CD1c-positive myeloid dendritic cell (primary cell): ENCODE measurements at regions not wholly inside any gene's neighbourhood (a gene's known extent, or its start where the extent isn't known, plus 50 kb on each side); places are given as distances from the start of the nearest gene placed in this dataset.
"Not testable (repeated sequence)": the region's sequence is repeated elsewhere in the genome, so short reads cannot be mapped to it uniquely, and the experiment has no call there.

ENCODE experiments used
- DNase-seq: peaks from one replicate; pipeline ENCODE4 v3.0.0-alpha.2; 2016; ENCODE audit errors: extremely low spot score

DNA sequence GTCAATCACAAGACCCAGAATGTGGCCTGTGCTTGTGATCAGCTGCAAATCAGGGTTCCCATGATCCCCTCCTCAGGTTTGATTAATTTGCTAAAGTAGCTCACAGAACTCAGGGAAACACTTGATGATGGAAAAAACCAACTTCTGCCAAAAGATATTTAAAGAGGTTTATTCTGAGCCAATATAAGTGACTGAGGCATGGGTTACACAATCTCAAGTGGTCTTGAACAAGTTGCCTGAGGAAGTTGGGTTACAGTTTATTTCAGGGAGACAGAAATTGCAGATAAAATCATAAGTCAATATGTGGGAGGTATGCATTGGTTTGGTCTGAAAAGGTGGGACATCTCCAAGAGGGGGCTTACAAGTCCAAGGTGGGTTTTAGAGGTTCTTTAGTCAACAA is 243.1 kb downstream of the S1PR1 start:
- DNase-seq, result no peak

DNA sequence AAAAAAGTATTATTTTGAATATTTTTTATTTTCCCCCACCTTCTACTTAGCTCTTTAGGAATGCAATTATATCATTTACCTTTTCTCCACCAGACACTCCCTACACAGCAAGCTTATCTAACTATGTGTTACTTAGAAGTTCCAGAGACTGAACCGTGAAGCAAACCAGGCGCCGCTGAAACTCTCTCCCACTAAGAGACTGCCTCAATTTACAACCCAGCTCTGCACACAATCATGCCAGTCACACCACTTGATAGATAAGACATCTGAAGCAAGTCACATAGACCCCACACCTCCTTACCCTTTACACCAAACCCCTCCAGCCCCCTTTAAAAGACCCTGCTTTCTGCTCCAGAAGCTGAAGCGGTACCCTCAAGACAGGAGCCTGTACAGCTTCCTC is 245.5 kb downstream of the S1PR1 start:
- DNase-seq, result no peak

DNA sequence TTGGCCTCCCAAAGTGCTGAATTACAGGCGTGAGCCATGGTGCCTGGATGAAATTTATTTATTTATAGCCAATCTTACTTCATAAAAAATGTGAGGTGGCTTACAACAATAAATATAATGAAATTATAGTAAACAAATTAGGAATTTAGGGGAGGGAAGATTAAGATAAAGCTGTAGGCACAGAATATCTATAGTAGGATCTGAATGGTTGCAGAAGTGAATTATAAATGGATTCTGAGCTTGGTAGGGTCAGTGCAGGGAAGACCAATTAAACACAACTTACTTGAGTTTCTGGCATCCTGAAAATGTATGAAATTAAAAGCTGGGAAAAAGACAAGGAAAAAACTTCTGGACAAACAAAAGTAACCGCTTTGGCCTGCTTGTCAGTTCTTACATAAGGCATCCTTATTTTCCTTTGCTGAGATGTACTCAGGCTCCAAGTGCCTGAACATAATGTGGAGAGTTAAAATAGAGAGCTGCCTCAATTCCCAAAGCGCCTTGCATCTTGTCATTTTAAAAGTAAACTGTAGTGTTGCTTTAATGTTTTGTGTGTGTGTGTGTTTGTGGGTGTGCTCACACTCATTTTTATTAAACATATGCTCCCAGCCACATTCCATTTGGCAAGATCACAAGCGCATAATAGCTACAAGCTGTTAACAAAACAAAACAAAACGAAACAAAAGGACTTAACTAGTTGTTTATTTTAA is 247.3 kb downstream of the S1PR1 start:
- no peak for DNase-seq

DNA sequence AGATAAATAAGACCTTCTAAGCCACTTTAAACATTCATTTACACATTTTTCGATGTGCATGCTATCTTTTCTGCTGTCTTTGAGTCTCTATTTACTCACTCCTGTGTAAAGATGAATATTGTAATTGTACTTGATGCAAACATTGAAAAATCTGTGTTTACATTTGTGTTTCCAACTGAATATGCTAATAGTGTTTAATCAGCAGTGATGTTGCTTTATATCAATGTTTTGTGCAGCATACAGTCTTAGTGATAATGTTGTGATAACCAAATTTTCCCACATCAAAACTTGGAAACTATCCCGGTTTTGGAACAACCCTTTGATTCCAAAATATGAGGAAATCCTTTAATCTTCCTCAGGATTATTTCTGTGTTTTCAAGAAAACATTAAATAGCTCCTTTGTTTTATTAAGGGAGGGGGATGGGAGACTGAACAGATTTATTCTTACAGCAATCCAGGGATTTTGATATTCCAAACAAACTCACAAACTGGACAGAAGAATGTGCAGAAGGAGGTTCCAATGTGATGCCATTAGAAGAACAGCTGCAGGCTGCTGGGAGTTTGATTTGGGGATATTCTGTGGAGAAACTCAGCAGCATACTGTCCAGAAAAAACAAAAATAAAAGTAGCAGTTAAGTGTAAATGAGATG is 248.0 kb downstream of the S1PR1 start:
- DNase-seq, result no peak

DNA sequence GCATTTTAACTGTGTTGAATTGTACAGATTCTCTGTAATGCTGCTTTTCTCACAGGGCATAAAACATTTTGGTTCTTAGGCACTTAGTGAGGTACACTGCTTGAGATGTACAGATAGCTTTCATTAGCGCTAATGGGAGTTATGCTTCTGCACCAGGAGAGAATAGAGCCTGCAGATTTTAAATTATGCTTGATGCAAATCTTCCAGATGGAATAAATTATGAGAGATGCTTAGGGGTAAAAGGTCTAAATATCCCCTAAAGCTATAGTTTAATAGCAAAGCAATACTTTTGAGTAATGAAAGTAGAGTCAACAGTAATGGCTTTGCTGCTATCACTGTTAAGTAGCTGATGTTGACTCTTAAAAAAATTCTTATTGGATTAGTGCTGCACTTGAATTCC is 248.9 kb downstream of the S1PR1 start:
- no peak for DNase-seq

DNA sequence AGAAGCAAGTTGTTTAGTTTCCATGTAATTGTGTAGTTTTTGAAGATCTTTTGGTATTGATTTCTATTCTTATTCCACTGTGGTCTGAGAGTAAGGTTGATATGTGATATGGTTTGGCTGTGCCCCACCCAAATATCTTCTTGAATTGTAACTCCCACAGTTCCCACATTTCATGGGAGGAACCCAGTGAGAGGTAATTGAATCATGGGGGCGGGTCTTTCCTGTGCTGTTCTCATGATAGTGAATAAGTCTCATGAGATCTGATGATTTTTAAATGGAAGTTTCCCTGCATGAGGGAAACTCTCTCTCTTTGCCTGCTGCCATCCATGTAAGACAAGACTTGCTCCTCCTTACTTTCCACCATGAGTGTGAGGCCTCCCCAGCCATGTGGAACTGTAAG is 255.3 kb downstream of the S1PR1 start:
- not testable (repeated sequence) for DNase-seq

DNA sequence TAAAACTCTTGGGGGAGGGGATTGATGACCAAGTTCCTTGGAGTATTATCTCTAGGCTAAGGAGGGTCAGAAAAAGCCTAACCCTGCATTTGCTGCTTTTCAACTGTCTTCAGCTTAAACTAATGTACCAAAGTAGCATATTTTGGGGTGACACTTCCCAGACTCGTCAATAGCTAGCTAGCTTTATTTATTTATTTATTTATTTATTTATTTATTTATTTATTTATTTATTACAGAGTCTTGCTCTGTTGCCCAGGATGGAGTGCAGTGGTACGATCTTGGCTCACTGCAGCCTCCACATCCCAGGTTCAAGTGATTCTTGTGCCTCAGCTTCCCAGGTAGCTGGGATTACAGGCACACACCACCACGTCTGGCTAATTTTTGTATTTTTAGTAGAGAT is 257.1 kb downstream of the S1PR1 start:
- not testable (repeated sequence) for DNase-seq

DNA sequence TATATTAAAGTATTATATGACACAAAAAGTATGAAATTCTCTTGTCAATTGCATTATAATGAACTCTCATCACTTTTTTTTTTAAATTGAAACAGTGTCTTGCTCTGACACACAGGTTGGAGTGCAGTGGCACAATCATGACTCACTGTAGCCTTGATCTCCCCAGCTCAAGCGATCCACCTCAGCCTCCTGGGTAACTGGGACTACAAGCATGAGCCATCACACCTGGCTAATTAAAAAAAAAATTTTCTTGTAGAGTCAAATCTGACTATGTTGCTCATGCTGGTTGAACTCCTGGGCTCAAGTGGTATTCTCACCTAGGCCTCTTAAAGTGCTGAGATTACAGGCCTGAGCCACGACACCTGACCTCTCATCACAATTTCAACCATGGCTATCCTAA is 259.3 kb downstream of the S1PR1 start:
- DNase-seq, result no peak

DNA sequence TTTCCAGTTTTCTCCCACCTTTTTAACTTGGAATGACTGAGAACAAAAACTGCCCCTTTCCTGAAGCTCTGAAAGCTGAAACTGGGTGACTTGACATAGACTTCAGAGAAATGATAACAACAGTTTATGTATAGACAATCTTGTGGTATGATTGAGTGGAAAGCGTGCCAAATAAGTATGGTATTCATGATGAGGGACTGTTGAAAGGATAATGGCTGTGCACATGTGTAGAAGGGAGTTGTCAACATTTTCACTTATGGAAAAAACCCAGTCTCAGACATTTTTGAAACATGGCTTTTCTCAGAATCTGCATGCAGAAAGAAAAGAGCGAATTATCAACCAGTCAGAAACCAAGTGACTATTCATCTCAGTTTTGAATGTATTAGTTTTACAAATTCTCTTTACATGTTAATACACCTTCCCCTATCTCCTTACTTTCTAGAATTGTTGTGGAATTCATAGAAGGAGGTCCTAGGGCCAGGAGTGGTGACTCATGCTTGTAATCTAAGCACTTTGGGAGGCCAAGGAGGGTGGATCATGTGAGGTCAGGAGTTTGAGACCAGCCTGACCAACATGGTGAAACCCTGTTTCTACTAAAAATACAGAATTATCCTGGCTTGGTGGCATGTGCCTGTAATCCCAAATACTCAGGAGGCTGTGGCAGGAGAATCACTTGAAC is 261.2 kb downstream of the S1PR1 start:
- DNase-seq, result no peak

DNA sequence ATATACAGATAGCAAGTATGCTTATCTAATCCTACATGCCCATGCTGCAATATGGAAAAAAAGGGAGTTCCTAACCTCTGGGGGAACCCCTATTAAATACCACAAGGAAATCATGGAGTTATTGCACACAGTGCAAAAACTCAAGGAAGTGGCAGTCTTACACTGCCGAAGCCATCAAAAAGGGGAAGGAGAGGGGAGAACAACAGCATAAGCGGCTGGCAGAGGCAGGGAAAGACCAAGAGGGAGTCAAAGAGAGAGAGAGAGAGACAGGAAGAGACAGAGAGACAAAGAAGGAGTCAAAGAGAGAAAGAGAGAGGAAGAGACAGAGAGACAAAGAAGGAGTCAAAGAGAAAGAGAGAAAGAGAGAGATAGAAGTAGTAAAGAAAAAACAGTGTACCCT is 267.3 kb downstream of the S1PR1 start:
- not testable (repeated sequence) for DNase-seq

DNA sequence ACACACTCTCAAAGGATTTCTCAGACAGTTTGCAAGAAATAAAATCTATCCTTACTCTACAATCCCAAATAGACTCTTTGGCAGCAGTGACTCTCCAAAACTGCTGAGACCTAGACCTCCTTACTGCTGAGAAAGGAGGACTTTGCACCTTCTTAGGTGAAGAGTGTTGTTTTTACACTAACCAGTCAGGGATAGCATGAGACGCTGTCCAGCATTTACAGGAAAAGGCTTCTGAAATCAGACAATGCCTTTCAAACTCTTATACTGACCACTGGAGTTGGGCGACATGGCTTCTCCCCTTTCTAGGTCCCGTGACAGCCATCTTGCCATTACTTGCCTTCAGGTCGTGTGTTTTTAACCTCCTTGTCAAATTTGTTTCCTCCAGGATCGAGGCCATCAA is 268.4 kb downstream of the S1PR1 start:
- DNase-seq, result not testable (repeated sequence)

DNA sequence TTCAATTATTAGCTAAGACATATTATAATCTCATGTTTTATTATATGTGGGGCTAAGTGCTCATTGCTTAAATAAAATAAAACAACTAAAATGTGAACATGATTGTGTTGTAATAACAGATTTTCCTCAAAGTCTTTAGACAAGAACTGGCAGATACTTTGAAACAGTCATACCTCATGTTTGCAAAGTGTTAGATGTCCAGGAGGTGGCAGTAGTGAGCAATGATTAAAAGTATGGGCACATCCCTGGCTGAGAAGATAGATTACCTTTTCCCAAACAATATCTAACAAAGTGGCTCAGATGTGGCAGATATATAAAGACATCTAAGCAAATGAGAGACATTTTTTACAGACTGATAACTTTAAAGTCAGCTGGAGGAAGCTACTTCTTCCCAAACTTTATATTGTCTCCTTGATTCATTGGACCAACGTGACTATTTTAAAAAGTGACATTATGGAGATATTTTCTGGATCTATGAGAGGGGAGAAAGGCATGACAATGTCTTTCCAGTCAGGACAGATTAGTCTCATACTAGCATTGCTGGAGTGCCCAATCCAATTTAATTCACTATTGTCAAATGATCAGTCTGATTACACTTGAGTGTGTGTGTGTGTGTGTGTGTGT is 269.8 kb downstream of the S1PR1 start:
- peak; percentile 50 for DNase-seq

DNA sequence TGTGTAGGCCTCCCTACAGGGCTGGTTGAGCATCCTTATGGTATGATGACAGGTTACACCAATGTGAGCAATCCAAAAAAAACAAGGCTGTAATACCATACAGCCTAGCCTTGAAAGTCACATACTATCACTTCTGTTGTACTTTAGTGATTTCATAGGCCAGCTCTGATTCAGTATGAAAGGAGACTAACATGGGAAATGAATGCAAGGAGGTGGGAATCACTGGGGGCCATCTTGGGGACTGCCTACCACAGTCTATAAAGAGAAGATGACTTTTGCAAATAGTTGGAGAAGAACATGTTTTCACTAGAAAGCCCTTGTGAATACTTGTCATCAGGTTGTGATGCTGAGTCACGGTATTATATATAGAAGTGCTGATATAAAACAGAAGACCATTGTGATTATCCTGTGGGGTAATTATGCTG is 270.7 kb downstream of the S1PR1 start:
- DNase-seq, result no peak

DNA sequence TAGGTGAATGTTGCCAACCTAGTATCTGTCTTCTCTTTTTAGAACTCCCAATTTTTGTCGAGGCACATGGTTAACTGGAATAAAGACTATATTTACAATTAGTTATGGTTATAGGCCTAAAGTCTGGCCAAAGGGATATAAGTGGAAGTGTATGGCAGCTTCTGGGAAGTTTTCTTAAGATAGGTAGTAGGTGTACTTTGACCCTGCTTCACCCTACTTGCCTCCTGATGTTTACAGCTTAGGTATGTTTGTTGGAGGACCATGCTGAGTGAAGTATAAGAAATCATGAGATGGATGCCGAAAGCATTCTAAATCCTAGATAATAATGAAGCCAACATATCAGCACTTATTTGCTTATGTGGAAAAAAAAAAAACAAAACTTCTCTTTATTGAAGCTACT is 272.1 kb downstream of the S1PR1 start:
- DNase-seq, result no peak

DNA sequence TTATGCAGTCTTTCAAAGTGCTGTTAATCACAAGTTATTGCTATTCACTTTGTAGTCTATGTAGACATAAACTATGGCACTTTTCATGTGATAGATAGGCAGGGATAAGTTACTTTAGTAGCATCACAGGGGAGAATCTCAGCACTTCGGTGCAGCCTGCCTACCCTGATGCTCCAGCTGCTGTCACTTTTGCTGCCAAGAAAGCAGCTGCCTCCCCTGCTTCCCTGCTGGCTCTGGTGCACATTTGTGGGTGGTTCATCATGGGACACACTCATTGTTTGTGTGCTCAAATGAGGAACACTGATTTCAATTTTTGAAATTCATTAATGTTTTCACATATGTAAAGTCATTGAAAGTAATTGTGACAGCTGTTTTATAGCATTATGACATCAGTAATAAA is 272.6 kb downstream of the S1PR1 start:
- no peak for DNase-seq

DNA sequence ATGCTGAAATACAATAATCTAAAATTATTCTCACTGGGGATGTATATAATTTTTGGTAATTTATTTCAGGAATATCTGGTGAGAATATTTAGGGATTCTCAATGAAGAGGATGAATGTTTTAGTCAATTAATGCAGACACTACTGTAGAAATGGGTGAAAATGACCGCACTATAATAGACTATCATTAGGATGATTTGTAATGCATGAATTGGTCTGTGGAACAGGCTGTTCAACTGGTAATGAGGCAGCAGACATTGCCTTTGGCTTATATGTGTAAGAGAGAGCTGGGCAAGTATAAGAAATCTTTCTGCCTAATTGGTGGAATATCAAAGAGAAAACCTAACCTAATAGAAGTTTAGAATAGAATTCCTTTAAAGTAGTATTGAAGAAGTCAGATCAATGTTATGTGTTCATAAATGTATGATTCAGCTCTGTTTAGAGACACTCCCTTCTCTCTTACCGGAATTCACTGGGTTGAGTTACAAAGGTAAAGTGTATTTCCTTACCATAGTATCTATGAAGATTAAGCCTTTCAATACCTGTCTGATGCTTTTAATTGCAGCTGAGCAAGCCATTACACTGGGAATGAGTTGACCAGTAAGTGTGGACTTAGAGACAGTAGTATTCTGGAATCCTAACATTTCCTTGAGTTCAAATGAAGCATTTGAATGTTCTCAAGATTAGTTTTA is 274.5 kb downstream of the S1PR1 start:
- no peak for DNase-seq

DNA sequence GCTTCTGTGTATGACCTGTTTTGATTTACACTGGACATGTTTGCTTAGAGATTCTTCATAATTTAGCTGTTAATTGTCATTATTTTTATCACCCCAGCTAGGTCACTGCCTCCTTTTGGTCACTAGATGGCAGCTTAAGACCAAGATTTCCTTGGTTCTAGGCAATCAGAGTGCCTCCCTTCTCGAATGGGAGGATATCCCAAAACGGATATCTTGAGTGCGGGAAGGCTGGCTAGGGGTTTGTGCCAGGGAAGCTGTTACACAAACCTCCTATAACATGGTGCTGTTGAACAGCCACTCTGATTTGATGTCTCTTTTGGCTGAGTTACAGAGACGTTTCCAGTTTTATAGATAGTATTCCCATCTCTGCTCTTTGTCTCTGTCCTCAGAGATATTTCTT is 283.5 kb downstream of the S1PR1 start:
- DNase-seq, result peak; percentile 33

DNA sequence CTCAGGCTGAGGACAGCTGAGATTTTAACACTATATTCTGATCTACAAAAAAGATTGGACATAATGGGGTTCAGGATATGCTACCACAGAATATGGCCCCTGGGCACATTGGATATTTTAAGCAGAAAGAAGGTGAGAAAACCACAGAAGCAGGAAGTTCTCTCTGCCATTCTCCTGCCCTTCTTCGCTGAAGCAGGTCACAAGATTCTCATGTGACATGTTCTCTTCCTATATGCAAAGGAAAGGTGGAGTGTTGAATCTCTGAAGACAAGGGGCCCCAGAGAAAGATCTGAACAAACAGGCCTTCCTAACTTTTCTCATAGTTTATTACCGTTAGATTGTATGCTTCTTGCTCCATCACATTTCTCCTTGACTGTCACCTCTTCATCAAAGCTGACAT is 285.7 kb downstream of the S1PR1 start:
- no peak for DNase-seq

DNA sequence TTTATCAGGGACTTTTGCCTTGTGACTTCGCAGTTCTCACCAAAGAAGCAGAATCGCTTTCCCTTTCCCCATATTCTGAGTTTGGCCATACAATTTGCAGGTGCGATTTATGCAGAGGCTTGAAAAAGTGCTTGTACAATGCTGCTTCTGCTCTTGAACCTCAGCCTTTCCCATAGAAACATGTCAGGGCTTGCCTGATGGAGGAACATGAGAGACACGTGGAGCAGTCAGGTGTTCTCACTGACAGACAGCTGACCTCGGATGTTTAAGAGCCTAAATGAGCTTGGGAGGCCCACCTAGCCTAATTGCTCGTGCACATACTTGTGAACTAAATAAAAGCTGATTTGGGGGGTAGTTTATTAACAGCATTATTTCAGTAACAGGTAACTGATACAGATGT is 290.0 kb downstream of the S1PR1 start:
- no peak for DNase-seq

DNA sequence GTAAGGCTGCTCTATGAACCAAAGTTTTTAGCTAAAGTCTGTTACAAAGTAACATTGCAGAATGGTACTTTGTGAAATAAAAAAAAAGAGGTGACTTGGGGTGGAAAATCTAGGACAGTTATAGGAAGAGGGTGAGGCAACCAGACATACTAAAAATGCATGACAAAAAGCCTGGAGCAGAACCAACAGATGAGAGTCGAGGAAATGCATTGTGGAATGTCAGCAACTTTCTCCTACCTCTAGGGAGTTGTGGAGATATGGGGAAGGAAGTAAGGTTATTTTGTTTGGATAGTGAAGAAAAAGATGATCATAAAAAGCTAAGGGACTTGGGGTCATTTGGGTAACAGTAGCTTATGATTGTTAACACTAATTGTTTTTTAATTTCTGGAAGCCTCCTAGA is 295.6 kb downstream of the S1PR1 start:
- DNase-seq, result no peak

DNA sequence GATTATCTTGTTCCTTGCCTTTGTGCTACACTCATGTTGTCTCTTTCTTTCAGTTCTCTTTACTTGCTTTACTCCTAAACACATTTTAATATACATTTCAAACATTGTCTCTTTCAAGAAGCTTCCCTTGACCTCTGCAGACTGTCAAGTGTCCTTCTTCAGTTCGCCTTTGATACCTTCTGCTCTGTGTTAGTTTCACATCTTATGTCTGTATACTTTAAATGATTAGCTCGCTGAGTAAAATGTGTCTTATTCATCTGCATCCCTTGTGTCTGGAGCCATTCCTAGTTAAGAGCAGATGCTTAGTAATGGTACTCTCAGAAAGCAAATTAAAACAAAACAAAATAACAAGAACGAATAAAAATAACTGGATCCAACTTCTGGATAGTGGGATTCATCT is 303.3 kb downstream of the S1PR1 start:
- no peak for DNase-seq

DNA sequence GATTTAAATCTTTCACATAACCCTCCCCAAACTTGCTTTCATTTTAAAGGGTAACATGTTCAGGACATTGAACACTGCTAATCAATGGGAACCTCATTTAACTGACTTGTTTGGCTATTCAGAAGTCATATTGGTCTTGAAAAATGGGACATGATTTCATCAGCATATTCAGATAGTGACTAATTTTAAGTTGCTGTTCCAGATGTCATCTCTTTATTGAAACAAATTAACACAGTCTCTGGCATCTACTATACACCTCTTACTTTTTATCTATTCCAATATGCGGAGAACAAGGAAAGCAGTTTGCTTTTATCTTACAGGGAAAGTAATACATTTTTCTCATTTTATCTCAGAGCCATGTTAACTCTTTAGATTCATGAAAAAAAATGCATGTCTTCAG is 310.1 kb downstream of the S1PR1 start:
- DNase-seq, result no peak
